Peyer's patch (tissue), 4 donors: ENCODE measurements at regions not wholly inside any gene's neighbourhood (a gene's known extent, or its start where the extent isn't known, plus 50 kb on each side); places are given as distances from the start of the nearest gene placed in this dataset.

Experiments
- DNase-seq, 3 donors: peaks; one replicate each; pipeline ENCODE4 v3.0.0-alpha.2; 2017 to 2019
- H3K27ac ChIP-seq, 4 donors: fragments of 200-600 bp; sonication (generic); one replicate each; pipeline ENCODE4 v1.5.1; 2016 to 2019
- H3K27me3 ChIP-seq, 2 donors: fragments of 200-600 bp; sonication (generic); one replicate each; pipeline ENCODE4 v1.5.1; 2019
- H3K36me3 ChIP-seq, 3 donors: fragments of 200-600 bp; sonication (generic); one replicate each; pipeline ENCODE4 v1.5.1; 2016 to 2019
- H3K4me1 ChIP-seq, 4 donors: fragments of 200-600 bp; sonication (generic); one replicate each; pipeline ENCODE4 v1.5.1; 2016 to 2019
- H3K4me3 ChIP-seq, 4 donors: fragments of 200-600 bp; sonication (generic); 1 replicate in 3 of 4; 2 replicates in 1 of 4; pipeline ENCODE4 v1.5.1; 2016 to 2019; ENCODE audit warnings: mild to moderate bottlenecking in 1 of 4
- H3K9me3 ChIP-seq, 4 donors: fragments of 200-600 bp; sonication (generic); one replicate each; pipeline ENCODE4 v1.5.1; 2016 to 2019; ENCODE audit warnings: mild to moderate bottlenecking in 1 of 4
- CTCF ChIP-seq, 6 experiments: fragments of 450-650 bp in 4 of 6; fragments of 200-600 bp in 2 of 6; sonication (generic) in 1 of 6; IDR thresholded peaks; one replicate each; pipeline ENCODE4 v1.5.1; 2017 to 2019; ENCODE audit warnings: antibody characterized with exemption in 6 of 6, mild to moderate bottlenecking in 3 of 6, moderate library complexity in 1 of 6
- POLR2A ChIP-seq, 2 donors: fragments of 450-650 bp; IDR thresholded peaks; one replicate each; pipeline ENCODE4 v1.5.1; 2017; ENCODE audit warnings: antibody characterized with exemption in 2 of 2, mild to moderate bottlenecking in 2 of 2, moderate library complexity in 2 of 2

- H3K9me3 ChIP-seq = no peaks in the 10 kb centered on the region
- TF ChIP-seq CTCF (IDR thresholded peaks at IDR 0.05) = no peak
- no peak for TF ChIP-seq POLR2A (IDR thresholded peaks at IDR 0.05)
Measured at GRCh38 chr1:61518670-61519400, 206.1 kb downstream of the TM2D1 start.

GRCh38 chr1:61517345-61517744, 207.6 kb downstream of the TM2D1 start:
- no peaks in the 10 kb centered on the region for H3K9me3 ChIP-seq
- TF ChIP-seq CTCF (IDR thresholded peaks at IDR 0.05) (no peak), POLR2A (IDR thresholded peaks at IDR 0.05) (no peak)
- no peaks in the 10 kb centered on the region for H3K27me3 ChIP-seq

More at GRCh38 chr1:61518670-61519400, 206.1 kb downstream of the TM2D1 start:
- Histone ChIP-seq H3K27me3 (no peaks in the 10 kb centered on the region), H3K36me3 (no peaks in the 10 kb centered on the region), H3K4me1 (no peaks in the 10 kb centered on the region), H3K27ac (no peak overlapping the region), H3K4me3 (no peak overlapping the region)
- no peak for DNase-seq

GRCh38 chr1:61515096-61515495, 209.8 kb downstream of the TM2D1 start:
- no peaks in the 10 kb centered on the region for H3K9me3 ChIP-seq
- TF ChIP-seq POLR2A (IDR thresholded peaks at IDR 0.05) (no peak), CTCF (IDR thresholded peaks at IDR 0.05) (no peak)
- H3K4me1 ChIP-seq = no peaks in the 10 kb centered on the region

More at GRCh38 chr1:61517345-61517744, 207.6 kb downstream of the TM2D1 start:
- DNase-seq = no peak
- Histone ChIP-seq H3K4me1 (no peaks in the 10 kb centered on the region), H3K36me3 (no peaks in the 10 kb centered on the region), H3K4me3 (no peak overlapping the region), H3K27ac (no peak overlapping the region)

More at GRCh38 chr1:61515096-61515495, 209.8 kb downstream of the TM2D1 start:
- H3K27me3 ChIP-seq = no peaks in the 10 kb centered on the region
- no peak overlapping the region for H3K27ac ChIP-seq
- no peak overlapping the region for H3K4me3 ChIP-seq
- no peak for DNase-seq
- no peaks in the 10 kb centered on the region for H3K36me3 ChIP-seq
